ENCODE measurements at regions not wholly inside any gene's neighbourhood (a gene's known extent, or its start where the extent isn't known, plus 50 kb on each side); places are given as distances from the start of the nearest gene placed in this dataset.

GRCh38 chr6:166751051-166751595 lies 124.1 kb upstream of the RPS6KA2 start:
- no TSS peak for BruUV-seq (replicated peaks)
- Histone ChIP-seq H3K4me2 (ENCODE audit: insufficient read depth, low read length) (no peak overlapping the region), H3K79me2 (ENCODE audit: control insufficient read depth, insufficient read depth, low read length) (no peaks in the 10 kb centered on the region), H2AFZ (ENCODE audit: low read depth, low read length) (no peak overlapping the region), H3K36me3 (ENCODE audit: control insufficient read depth in 2 of 2, extremely low read depth in 1 of 2, insufficient read depth in 2 of 2, low read length in 2 of 2) (no peaks in the 10 kb centered on the region), H3K9ac (replicated peaks; ENCODE audit: extremely low read depth, insufficient read depth, low read length) (no peak overlapping the region), H3K27me3 (ENCODE audit: control insufficient read depth in 2 of 2, insufficient read depth in 2 of 2, low read length in 2 of 2) (peaks cover 0 to 1% of the 10 kb centered on the region in 2 experiments), H3K27ac (ENCODE audit: insufficient read depth, low read depth, low read length) (no peak overlapping the region), H3K9me3 (replicated peaks; ENCODE audit: control insufficient read depth, insufficient read depth, low read length) (no peaks in the 10 kb centered on the region), H3K4me1 (ENCODE audit: control insufficient read depth, extremely low read depth, insufficient read depth, low read length) (no peaks in the 10 kb centered on the region), H3K9me1 (replicated peaks; ENCODE audit: control insufficient read depth, extremely low read depth, insufficient read depth, low read length) (no peaks in the 10 kb centered on the region), H4K20me1 (replicated peaks; ENCODE audit: control insufficient read depth, extremely low read depth, insufficient read depth, low read length) (no peaks in the 10 kb centered on the region), H3K4me3 (replicated peaks in 1 of 3; ENCODE audit: insufficient read depth in 1 of 3, low read depth in 1 of 3, low read length in 3 of 3) (no peak overlapping the region)
- intact Hi-C loops (cut with micrococcal nuclease) (no loop called here), dilution Hi-C loops (cut with MboI; ENCODE audit: extremely low pct_ligation_motif_present, low sequenced_read_pairs) (no loop called here)
- no peak for FAIRE-seq
- TF ChIP-seq EZH2 (IDR thresholded peaks at IDR 0.05; ENCODE audit: borderline replicate concordance, low read depth, low read length, severe bottlenecking), result no peak
- TF ChIP-seq POLR2AphosphoS5 (IDR thresholded peaks at IDR 0.05; ENCODE audit: insufficient read depth, low read depth, low read length), result no peak
- no peak for TF ChIP-seq GATA2 (IDR thresholded peaks at IDR 0.05; ENCODE audit: insufficient read depth, insufficient read length, low read depth, low read length)
- POLR2A ChIA-PET, result no interaction called here
- no peak for DNase-seq (ENCODE audit: low read depth, low spot score)
- CTCF ChIA-PET, result interaction anchor here (1.3 kb wide), 1 partner anchor 11 kb away, joined by 3 read pairs; no protein-coding TSS in a partner anchor

- no peaks in the 10 kb centered on the region for H3K4me1 ChIP-seq (ENCODE audit: control insufficient read depth, extremely low read depth, insufficient read depth, low read length)
- no peak for FAIRE-seq
- H3K9me1 ChIP-seq (replicated peaks; ENCODE audit: control insufficient read depth, extremely low read depth, insufficient read depth, low read length), result no peaks in the 10 kb centered on the region
- no peak for DNase-seq (ENCODE audit: low read depth, low spot score)
- H3K36me3 ChIP-seq (ENCODE audit: control insufficient read depth in 2 of 2, extremely low read depth in 1 of 2, insufficient read depth in 2 of 2, low read length in 2 of 2), result no peaks in the 10 kb centered on the region
- H3K9me3 ChIP-seq (replicated peaks; ENCODE audit: control insufficient read depth, insufficient read depth, low read length), result no peaks in the 10 kb centered on the region
- H3K4me3 ChIP-seq (replicated peaks in 1 of 3; ENCODE audit: insufficient read depth in 1 of 3, low read depth in 1 of 3, low read length in 3 of 3), result no peak overlapping the region
- peaks cover 0 to 1% of the 10 kb centered on the region in 2 experiments for H3K27me3 ChIP-seq (ENCODE audit: control insufficient read depth in 2 of 2, insufficient read depth in 2 of 2, low read length in 2 of 2)
- intact Hi-C loops (cut with micrococcal nuclease) (no loop called here), dilution Hi-C loops (cut with MboI; ENCODE audit: extremely low pct_ligation_motif_present, low sequenced_read_pairs) (no loop called here)
- H3K79me2 ChIP-seq (ENCODE audit: control insufficient read depth, insufficient read depth, low read length), result no peaks in the 10 kb centered on the region
- TF ChIP-seq GATA2 (IDR thresholded peaks at IDR 0.05; ENCODE audit: insufficient read depth, insufficient read length, low read depth, low read length) (no peak), POLR2AphosphoS5 (IDR thresholded peaks at IDR 0.05; ENCODE audit: insufficient read depth, low read depth, low read length) (no peak), MYC (IDR thresholded peaks at IDR 0.05; ENCODE audit: low read depth, low read length) (no peak), JUN (IDR thresholded peaks at IDR 0.05; ENCODE audit: borderline replicate concordance, insufficient read depth, insufficient read length, low read depth) (no peak), EZH2 (IDR thresholded peaks at IDR 0.05; ENCODE audit: borderline replicate concordance, low read depth, low read length, severe bottlenecking) (no peak), FOS (IDR thresholded peaks at IDR 0.05; ENCODE audit: borderline replicate concordance, insufficient read depth, low read length) (no peak), MAX (IDR thresholded peaks at IDR 0.05; ENCODE audit: insufficient read depth, insufficient read length) (no peak), CTCF (IDR thresholded peaks at IDR 0.05; ENCODE audit: extremely low read depth in 1 of 2, insufficient read depth in 1 of 2, low read depth in 1 of 2, low read length in 2 of 2) (no peak), POLR2A (IDR thresholded peaks at IDR 0.05; ENCODE audit: low read depth, low read length) (no peak)
- no peak overlapping the region for H3K9ac ChIP-seq (replicated peaks; ENCODE audit: extremely low read depth, insufficient read depth, low read length)
- ChIA-PET POLR2A (no interaction called here), CTCF (interaction anchor here (1.3 kb wide), 1 partner anchor 10 kb away, joined by 3 read pairs; no protein-coding TSS in a partner anchor)
- no peaks in the 10 kb centered on the region for H4K20me1 ChIP-seq (replicated peaks; ENCODE audit: control insufficient read depth, extremely low read depth, insufficient read depth, low read length)
- H2AFZ ChIP-seq (ENCODE audit: low read depth, low read length), result no peak overlapping the region
- no TSS peak for BruUV-seq (replicated peaks)
- no peak overlapping the region for H3K27ac ChIP-seq (ENCODE audit: insufficient read depth, low read depth, low read length)
- no peak overlapping the region for H3K4me2 ChIP-seq (ENCODE audit: insufficient read depth, low read length)
These were observed 123.2 kb upstream of the RPS6KA2 start for GRCh38 chr6:166750108-166750793.

Measured in endothelial cell of umbilical vein (primary cell).